ENCODE measurements at regions not wholly inside any gene's neighbourhood (a gene's known extent, or its start where the extent isn't known, plus 50 kb on each side); places are given as distances from the start of the nearest gene placed in this dataset.
"Not testable (repeated sequence)": the region's sequence is repeated elsewhere in the genome, so short reads cannot be mapped to it uniquely, and the experiment has no call there.

DNA sequence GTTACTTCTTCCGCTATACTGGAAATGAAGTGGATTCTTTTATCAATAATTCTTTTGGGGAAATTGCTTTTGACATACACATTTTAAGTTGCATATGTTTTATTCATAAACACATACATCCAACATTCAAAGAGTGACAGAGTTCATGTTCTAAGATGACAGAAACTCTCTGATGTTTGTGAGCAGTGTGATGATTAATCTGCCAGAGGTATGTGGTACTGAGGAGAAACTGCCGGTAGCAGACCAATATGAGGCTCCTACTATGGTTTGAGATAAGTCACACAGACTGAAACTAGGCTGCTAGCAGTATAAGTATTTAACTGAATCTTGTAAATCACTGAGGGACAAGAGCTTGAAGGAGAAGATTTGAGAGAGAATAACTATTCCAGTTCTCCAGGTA, 524.1 kb upstream of the SEMA3D start:
- DNase-seq, result no peak

DNA sequence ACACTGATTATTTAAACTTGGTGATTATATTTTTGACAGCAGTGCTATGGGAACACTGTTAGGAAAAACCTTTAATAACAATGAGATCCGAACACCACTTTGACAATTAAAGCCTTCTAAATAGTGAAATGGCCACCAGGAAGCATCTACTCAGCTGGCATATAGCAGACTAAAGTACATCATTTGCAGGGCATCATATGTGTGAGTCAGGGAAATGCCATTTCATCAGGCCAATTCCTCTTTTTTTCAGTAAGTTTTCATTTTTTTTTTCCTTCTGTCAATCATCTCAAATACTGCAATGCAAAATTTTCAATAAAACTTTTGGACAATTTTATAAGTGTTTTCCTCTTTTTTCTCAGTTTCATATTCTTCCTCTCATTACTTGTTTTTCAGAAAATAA, 521.4 kb upstream of the SEMA3D start:
- DNase-seq, result no peak

DNA sequence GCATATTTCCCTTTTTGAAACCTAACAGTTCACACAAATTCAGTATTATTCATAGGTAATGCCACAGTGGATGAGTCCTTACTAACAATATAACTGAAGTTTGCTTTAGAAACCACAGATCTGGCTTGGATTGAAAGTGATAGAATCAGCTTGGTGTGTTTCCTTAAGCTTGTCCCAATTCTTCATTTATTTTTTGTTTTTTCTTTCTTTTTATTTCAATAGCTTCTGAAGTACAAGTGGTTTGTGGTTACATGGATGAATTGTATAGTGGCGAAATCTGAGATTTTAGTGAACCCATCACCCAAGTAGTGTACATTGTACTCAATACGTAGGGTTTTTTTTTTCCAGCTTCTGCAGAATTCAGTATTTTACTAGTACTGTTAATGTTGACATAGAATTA, 518.2 kb upstream of the SEMA3D start:
- no peak for DNase-seq

DNA sequence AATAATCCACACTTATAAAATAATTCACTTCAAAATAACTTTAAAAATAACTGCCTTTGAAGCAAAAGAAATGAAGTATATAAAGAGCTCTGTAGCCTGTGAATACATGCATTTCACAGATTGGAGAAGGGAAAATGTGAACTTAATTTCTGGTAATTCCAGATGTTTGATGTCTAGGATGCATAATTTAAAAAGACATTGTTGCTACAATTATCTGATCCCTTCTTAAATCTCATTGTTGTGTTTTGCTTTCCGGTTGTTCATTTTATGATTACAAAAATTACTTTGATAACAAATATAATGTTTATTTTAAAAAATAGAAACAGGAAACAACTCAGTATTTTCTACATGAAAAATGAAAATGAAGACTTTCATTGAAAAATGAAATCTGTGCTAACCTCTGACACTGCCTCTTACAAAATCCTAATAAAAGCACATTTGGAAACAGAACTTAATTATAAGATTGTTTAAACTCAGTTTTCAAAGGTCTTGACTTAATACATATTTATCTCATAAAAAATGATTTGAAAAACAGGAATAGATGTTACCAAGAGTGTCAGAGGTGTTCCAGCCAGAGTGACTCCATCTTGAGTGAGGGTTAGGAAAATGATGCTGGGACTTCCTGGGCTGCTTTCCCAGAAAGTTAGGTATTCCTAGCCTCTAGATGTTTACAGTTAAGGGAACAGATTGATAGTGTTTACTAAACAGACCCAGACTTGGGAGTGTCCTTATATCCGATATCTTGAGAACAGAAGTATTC, 516.6 kb upstream of the SEMA3D start:
- no peak for DNase-seq

DNA sequence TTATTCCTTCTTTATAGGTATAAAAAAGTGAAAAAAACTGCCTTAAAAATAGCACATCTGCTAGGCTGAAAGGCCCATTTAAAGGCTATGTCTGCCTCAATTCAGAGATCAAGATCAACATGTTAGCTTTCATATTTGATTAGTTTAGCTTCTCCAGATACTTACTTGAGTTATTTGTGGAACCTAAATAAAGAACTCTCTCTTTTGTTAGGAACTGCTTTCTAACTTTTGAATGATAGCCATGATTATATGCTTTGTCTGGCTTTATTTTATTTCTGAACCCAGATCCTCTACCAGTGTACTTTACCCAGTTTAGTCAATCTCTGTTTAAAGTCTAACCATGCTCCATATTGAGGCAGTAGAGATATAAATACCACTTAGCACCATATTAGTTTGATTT, 515.5 kb upstream of the SEMA3D start:
- no peak for DNase-seq

DNA sequence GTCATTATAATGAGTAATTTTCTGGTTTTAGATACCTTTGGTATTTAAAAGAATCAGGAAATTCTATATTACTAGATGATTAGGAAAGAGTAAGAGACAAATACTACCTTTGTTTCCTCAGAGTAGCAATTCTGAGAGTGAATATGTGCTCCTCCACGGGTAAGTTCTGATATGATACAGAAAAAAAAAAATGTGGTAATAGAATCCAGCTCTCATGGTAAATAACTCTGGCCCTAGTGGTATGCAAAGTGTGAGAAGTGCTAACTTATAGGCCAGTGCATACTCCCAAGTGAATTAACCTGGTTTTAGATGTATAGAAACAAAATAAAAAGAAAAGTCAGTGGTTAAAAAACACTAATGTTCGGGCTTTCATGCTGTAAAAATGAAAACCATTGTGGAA, 512.6 kb upstream of the SEMA3D start:
- DNase-seq, result no peak

DNA sequence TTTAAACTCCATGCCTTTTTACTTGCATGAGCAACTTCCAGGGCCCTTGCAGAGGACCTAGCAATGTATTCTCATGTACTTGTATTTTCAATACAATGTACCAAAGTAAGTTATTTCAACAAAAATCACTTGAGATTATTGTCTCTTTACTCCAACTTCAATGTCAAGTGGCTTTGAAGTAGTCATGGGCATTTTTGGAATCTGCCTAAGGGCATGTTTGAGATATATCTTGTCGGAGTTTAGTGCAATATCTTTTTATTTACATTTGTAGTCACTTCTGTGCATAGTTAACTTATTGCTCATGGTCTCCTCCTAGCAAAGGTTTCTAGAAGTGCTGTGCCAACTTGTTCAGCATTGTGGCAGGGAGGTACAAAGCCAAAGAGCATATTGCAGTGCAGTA, 508.7 kb upstream of the SEMA3D start:
- DNase-seq, result no peak

DNA sequence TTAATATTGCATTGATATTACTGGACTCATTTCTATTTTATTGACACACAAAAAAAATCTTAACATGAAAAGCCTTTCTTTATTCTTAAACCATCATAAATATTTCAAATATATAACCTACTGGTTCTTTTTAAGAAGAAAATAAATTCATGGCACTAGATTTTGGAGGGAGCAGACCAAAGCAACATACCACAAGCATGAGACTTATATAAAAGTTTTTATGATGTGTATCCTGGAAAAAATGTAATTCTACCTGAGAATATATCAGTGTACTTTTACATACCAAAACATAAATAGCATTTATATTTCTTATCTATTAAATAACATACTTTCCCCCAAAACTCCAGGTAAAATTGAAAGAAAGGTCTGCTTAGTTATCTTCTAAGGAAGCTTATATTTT, 508.2 kb upstream of the SEMA3D start:
- no peak for DNase-seq

DNA sequence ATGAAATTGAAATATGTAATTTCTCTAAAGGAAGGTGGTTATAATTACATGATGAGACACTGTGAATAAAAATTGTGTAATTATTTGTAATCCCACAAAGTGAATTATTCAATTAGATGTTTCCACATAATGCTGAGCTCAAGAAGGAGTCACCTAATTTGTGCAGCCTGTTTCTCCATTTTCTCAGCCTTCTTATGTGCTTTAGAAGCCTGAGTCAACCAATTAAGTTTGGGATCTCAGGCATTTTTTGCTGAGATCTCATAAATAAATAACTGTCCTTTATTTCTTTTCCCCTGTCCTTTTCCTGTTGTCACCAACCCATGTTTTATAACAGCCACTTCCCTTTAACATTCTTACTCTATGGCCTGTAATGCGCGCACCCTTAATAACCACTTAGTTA, 506.5 kb upstream of the SEMA3D start:
- DNase-seq, result no peak

DNA sequence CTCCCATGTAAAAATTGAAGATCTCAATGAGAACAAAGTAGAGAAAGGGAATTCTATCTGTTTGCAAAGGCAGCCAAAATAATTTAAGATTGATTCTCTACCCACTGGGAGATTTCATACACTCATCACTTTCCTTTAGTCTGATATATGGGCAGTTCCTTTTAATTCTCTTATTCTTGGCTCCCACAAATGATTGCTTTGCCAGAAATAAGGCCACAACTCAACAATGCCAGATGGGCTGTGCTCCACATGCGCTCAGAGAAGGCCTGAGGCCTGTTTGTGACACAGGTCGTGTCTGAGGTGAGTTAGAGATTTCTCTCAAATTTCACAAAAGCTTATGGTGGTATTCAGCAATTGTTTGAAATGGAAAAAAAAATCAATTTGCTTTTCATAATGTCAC, 501.9 kb upstream of the SEMA3D start:
- DNase-seq, result no peak

DNA sequence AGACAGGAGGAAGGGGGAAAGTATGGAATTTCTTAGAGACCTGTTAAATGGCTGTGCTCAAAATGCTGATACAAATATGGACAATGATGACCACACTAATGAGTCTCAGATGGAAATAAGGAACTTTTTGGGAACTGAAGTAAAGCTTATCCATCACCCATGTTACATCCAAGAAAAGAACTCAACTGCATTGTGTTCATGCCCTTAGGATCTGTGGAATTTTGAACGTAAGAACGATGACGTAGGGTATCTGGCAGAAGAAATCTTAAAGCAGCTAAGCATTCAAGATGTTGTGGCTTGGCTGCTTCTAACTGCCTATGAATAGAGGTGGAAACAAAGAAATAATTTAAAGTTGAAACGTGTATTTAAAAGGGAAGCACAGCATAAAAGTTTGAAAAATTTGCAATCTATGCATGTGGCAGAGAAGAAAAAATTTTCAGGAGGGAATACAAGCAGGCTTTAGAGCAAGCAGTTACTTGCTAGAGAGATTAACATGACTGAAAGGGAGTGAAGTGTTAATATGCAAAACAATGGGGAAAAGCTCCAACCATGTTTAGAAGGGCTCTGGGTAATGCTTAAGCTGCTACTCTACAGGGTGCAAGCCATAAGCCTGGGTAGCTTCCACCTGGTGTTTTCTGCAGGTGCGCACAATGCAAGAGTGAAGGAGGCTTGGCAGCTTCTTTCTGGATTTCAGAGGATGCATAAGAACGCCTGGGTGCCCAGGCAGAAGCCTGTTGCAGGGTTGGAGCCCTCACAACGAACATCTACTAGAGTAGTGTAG, 499.7 kb upstream of the SEMA3D start:
- DNase-seq, result no peak

DNA sequence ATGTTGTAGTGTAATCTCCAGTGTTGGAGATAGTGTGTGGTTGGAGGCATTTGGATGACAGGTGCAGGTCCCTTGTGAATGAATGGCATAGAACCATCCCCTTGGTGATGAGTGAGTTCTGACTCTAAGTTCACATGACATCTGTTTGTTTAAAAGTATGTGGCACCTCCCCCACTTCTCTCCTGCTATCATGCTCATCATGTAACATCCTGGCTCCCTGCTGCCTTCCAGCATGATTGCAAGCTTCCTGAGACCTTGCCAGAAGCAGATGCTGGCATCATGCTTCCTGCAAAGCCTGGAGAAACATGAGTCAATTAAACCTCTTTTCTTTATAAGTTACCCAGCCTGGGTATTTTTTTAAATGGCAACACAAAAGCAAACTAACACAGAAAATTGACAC, 499.0 kb upstream of the SEMA3D start:
- no peak for DNase-seq

DNA sequence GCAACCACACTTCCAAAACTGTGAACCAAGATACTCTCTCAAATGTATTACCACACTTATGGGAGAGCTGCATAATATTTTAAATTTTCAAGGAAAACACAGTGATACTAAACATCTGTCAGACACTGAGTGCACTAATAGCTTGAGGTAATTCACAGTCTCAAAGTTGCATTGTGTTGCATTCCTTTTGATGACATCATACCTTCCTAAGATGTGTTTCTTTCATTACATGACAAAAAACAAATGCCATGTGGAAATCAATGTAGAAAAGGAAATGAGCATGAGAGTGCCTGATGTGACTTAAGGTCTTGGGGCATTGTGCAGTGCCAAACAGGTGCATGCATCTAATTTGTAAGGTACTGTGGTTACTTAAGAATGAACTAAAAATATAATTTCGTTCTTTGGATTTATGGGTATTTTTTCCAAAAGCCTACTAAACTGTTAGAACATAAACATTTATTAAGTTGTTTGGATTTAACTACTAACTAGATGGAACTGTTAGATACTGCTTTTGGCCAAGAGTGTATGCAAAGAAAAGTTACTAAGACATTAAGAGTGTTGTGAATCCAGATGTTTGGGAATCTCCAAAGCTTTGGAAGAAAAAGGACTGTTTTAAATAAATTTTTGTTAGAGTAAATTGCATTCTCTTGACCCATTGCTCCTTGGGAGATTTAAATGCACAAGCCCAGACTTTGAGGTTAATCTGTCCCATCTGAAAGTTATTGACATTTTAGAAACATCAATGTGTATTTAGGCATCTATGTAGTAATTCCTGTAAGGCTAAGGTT, 496.2 kb upstream of the SEMA3D start:
- DNase-seq, result no peak

DNA sequence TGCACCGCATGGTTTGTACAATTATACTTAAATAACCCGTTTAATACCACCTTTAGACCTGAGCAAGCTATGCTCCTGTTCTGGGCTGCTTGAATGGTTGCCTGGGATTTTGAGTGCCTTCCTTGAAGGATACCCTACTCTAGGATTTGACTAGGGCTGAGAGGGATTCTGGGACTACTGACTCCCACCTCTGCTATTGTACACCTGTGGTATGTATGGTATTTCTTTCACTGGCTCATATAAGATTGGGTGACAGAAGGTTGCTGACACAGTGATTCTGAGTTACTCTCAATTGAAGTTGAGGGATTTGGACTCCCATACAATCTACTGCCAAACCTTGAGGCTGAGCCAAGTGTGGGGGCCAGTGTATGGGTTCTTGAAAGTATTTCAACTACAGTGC, 494.4 kb upstream of the SEMA3D start:
- DNase-seq, result no peak

DNA sequence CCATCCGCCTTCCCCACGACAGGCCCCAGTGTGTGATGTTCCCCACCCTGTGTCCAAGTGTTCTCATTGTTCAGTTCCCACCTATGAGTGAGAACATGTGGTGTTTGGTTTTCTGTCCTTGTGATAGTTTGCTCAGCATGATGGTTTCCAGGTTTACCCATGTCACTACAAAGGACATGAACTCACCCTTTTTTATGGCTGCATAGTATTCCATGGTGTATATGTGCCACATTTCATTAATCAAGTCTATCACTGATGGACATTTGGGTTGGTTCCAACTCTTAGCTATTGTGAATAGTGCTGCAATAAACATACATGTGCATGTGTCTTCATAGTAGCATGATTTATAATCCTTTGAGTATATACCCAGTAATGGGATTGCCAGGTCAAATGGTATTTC, 488.2 kb upstream of the SEMA3D start:
- DNase-seq, result not testable (repeated sequence)

DNA sequence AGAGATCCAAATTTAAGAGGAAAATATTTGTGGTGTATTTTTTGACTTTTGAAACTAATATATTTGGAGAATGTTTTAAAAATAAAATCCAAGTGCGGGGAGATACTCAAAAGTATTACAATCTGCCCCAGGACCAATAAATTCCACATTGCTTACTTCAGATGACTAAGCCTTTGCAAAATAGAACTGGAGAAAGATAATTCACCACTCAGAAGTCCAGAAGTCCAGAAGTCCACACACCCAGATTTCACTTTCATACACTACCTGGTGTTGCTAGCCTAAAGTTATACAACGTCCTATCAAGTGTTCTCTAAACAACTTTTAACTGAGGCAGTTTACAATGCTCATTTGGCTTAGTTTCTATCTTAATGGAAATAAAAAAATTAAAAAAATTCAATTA, 487.0 kb upstream of the SEMA3D start:
- DNase-seq, result no peak

DNA sequence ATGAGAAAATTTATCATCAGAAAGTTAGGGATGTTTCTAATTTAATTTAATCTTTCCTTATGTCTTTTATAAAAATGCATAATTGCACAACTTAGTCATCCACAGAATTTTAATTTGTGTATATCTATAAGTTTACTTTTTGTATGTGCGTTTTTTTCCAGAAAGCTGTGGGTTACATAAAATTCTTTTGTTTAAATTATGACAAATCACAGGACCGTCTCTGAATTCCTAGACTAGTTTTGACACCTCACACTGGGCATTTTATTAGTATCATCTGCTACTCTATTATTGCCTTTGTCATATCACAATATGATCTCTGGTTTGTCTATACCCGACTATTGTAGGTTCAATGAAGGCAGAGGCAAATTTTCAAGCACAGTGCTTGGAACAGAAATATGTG, 482.4 kb upstream of the SEMA3D start:
- DNase-seq, result no peak

DNA sequence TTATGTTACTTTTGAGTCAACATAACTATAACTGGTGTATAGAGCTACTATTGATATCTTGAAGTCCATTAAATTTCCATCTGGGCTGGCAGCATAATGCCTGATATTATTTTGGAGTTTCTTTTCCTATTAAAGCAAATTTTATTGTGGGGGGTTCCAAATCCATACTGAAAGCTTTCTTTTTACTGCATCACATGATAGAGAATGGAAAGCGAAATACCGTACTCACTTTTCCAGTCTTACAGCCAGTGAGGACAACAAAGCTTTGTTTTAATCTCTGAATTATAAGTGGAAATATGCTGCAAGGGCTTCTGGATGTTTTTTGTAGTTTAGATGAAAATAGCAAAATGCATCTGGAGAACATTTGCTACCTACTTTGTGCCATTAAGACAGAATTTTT, 477.5 kb upstream of the SEMA3D start:
- no peak for DNase-seq

DNA sequence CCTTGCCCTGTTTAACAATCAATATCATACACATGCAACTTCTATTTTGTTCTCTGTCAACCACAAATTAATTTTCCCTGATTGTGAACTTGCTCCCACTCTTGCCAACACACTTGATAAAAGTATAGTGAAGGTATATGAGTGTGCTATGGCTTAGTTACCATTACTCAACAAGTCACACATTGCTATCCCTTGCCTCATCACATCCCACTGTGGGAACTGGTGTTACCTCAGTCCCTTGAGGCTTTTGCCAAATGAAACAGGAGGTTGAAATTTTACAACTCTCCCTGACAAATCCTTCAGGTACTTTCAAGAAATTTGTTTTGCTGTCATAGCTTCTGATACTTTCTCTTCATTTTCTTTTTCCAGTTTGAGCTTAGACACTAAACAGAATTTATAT, 472.5 kb upstream of the SEMA3D start:
- DNase-seq, result no peak

DNA sequence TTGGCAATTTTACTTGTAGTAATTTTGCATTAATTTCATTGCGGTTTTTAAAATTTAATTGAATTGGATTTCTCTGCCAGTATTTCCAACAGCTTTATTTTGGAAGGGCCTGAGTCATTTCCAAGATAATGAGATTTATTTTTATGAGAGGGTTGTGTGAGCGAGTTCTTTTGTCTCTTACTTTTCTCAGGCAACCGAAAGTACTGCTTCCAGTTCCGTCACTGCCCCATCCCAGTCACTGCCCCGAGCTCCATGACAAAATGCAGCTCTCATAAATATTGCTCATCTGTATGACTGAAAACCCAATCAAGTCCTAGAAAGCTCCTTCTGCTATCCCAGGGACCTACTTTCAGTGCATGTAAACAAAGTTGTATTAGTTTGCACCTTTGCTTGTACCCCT, 468.4 kb upstream of the SEMA3D start:
- no peak for DNase-seq

DNA sequence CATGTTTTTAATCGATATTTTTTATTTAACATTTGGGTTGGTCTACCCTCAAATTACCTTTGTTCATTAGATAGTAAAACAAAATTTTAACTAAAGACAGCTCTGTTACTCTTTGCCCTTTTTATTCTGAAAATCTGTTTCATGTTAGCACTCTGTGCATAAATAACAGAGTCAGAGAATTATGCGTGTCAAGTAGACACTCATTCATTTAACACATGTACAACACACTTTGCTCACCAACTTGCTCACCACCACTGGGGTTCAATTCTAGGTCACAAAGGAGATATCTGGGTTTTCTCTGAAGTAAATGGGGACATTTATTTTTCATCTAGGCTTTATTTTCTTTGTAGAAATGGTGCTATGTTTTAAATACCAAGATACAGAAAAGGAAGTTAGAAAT, 457.4 kb upstream of the SEMA3D start:
- DNase-seq, result no peak

DNA sequence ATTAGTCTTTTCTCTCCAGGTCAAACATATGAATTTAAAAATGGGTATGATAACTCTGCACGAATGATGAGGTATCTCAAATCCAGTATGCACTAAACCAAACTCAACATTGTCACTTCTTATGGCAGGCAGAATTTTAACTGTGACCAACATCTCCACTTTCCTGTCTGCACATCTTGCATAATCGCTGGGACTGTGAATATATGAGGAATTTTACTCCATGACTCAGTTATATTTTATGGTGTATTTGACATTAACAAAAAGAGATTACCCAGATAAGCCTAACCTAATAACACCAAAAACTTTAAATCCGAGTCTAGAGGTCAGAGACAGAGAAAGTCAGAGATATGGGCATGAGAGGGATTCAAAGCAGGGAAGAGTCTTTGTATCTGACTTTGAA, 454.5 kb upstream of the SEMA3D start:
- no peak for DNase-seq

DNA sequence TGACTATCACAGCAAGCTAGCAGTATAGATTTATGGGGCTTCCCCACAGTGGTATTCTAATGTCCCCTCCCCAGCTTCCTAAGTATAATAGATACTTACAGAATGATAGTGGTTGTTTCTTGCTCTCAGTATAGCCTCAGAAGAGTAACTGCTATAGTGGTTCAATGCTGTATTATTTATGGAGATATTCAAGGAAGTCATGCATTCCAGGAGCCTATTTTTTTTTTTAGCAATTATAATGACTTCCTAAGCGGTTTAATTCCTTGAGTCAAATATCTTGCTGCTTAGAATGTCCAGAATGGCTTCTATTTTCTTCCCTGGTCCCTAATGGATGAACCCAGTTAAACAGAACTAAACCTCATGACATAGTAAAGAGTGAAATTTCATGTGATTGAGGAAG, 451.5 kb upstream of the SEMA3D start:
- DNase-seq, result no peak

DNA sequence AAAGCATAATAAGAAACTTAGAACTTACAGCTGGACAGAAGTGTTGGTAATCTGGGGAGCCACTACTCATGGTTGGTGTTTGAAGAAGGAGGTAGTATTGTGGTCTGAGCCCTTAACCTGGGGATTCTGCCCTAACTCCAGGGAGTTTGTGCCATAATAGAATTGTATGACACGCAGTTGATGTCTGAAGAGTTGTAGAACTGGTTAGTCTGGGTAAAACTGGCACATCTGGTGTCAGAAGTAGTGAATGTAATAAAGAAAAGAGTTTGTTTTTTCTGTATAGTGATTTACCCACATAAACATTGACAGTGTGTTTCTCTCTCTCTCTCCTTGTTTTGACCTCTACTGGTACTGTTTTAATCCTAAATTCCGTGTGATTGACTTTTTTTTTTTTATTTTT, 448.1 kb upstream of the SEMA3D start:
- no peak for DNase-seq
